ENCODE measurements at regions not wholly inside any gene's neighbourhood (a gene's known extent, or its start where the extent isn't known, plus 50 kb on each side); places are given as distances from the start of the nearest gene placed in this dataset.

GRCh38 chr2:35946478-35946877 is 409.1 kb upstream of the CRIM1 start:
- DNase-seq (ENCODE audit: low read depth), result no peak

- DNase-seq (ENCODE audit: low read depth), result no peak
Measured at GRCh38 chr2:35938838-35939237, 416.7 kb upstream of the CRIM1 start.

GRCh38 chr2:35933031-35933430 is 422.5 kb upstream of the CRIM1 start:
- DNase-seq (ENCODE audit: low read depth), result no peak

- DNase-seq (ENCODE audit: low read depth), result no peak
Measured at GRCh38 chr2:35932276-35932963, 423.2 kb upstream of the CRIM1 start.

GRCh38 chr2:35931626-35932025 is 424.0 kb upstream of the CRIM1 start:
- no peak for DNase-seq (ENCODE audit: low read depth)

GRCh38 chr2:35931115-35931514 is 424.5 kb upstream of the CRIM1 start:
- no peak for DNase-seq (ENCODE audit: low read depth)

GRCh38 chr2:35929551-35929950 is 426.0 kb upstream of the CRIM1 start:
- no peak for DNase-seq (ENCODE audit: low read depth)

- DNase-seq (ENCODE audit: low read depth), result no peak
Measured at GRCh38 chr2:35920061-35920460, 435.5 kb upstream of the CRIM1 start.

GRCh38 chr2:35915261-35915660 is 440.3 kb upstream of the CRIM1 start:
- no peak for DNase-seq (ENCODE audit: low read depth)

- DNase-seq (ENCODE audit: low read depth), result no peak
Measured at GRCh38 chr2:35891936-35892335, 463.6 kb upstream of the CRIM1 start.

- no peak for DNase-seq (ENCODE audit: low read depth)
Measured at GRCh38 chr2:35891528-35891927, 464.1 kb upstream of the CRIM1 start.

- DNase-seq (ENCODE audit: low read depth), result no peak
Measured at GRCh38 chr2:35887146-35887545, 468.4 kb upstream of the CRIM1 start.

GRCh38 chr2:35873921-35874320 is 481.7 kb upstream of the CRIM1 start:
- no peak for DNase-seq (ENCODE audit: low read depth)

- DNase-seq (ENCODE audit: low read depth), result peak; percentile 13
Measured at GRCh38 chr2:35871672-35872071, 483.9 kb upstream of the CRIM1 start.

- DNase-seq (ENCODE audit: low read depth), result no peak
Measured at GRCh38 chr2:35870713-35871112, 484.9 kb upstream of the CRIM1 start.

GRCh38 chr2:35864141-35864540 is 491.4 kb upstream of the CRIM1 start:
- DNase-seq (ENCODE audit: low read depth), result no peak

- no peak for DNase-seq (ENCODE audit: low read depth)
Measured at GRCh38 chr2:35858216-35858615, 497.4 kb upstream of the CRIM1 start.

- DNase-seq (ENCODE audit: low read depth), result no peak
Measured at GRCh38 chr2:35857498-35857897, 498.1 kb upstream of the CRIM1 start.

GRCh38 chr2:35831385-35831784 is 524.2 kb upstream of the CRIM1 start:
- DNase-seq (ENCODE audit: low read depth), result no peak

- no peak for DNase-seq (ENCODE audit: low read depth)
Measured at GRCh38 chr2:35830833-35831232, 524.7 kb upstream of the CRIM1 start.

GRCh38 chr2:35827086-35827485 is 528.5 kb upstream of the CRIM1 start:
- no peak for DNase-seq (ENCODE audit: low read depth)

- DNase-seq (ENCODE audit: low read depth), result no peak
Measured at GRCh38 chr2:35822716-35823115, 532.9 kb upstream of the CRIM1 start.

- DNase-seq (ENCODE audit: low read depth), result no peak
Measured at GRCh38 chr2:35821675-35822074, 533.9 kb upstream of the CRIM1 start.

GRCh38 chr2:35820391-35820790 is 535.2 kb upstream of the CRIM1 start:
- no peak for DNase-seq (ENCODE audit: low read depth)

Data from Daoy (cell line).